Large intestine (tissue), 3 donors: ENCODE measurements at regions not wholly inside any gene's neighbourhood (a gene's known extent, or its start where the extent isn't known, plus 50 kb on each side); places are given as distances from the start of the nearest gene placed in this dataset.

Experiments used
- DNase-seq, 2 donors: peaks; one replicate each; pipeline versions ENCODE4 v3.0.0 to v3.0.0-alpha.2; 2013
- H3K27ac ChIP-seq: one replicate; pipeline ENCODE4 v1.5.1; 2013; ENCODE audit warnings: low read length
- H3K27me3 ChIP-seq: 2 replicates; pipeline ENCODE4 v1.6.1; 2013; ENCODE audit warnings: low read length; ENCODE audit not compliant: control insufficient read depth, insufficient read depth
- H3K36me3 ChIP-seq: 2 replicates; pipeline ENCODE4 v1.6.1; 2013; ENCODE audit warnings: low read length; ENCODE audit not compliant: control insufficient read depth, insufficient read depth
- H3K4me1 ChIP-seq: one replicate; pipeline ENCODE4 v1.6.1; 2013; ENCODE audit warnings: low read length; ENCODE audit not compliant: control insufficient read depth, insufficient read depth
- H3K4me3 ChIP-seq: one replicate; pipeline ENCODE4 v1.5.1; 2013; ENCODE audit warnings: low read length
- H3K9me3 ChIP-seq: one replicate; pipeline ENCODE4 v1.6.1; 2013; ENCODE audit warnings: mild to moderate bottlenecking, low read depth, low read length, moderate library complexity; ENCODE audit not compliant: control insufficient read depth
- WGBS: methylation state at CpG from one replicate; pipeline ENCODE4 v1.1.5; 2013; ENCODE audit warnings: low lambda C conversion rate; ENCODE audit not compliant: insufficient coverage; 5-methylcytosine and 5-hydroxymethylcytosine counted together

DNA sequence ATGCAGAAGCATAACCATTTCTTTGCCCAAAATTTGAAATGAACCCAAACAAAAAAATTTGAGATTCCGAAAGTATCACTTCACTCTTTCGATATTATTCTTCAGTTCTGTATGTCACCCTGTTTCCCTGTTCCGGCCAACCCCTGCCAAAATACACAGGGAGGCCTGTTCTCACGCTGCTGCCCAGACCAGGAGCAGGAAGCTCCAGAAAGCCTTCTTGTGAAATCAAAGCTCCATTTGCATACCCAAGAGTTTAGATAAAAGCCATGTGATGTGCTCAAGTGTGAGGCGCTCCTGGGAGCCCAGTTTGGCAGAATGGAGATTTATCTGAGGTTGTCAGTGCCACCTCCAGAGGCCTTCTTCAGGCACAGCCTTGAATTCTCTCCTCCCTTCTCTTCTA is 236.2 kb downstream of the FGFR2 start:
- no peaks in the 10 kb centered on the region for H3K27me3 ChIP-seq
- H3K36me3 ChIP-seq = no peaks in the 10 kb centered on the region
- no CpG with 5 or more reads among the region's 5 CpGs for WGBS
- peaks cover 4% of the 10 kb centered on the region for H3K9me3 ChIP-seq
- no peak for DNase-seq
- H3K27ac ChIP-seq = no peak overlapping the region
- no peaks in the 10 kb centered on the region for H3K4me1 ChIP-seq
- no peak overlapping the region for H3K4me3 ChIP-seq

DNA sequence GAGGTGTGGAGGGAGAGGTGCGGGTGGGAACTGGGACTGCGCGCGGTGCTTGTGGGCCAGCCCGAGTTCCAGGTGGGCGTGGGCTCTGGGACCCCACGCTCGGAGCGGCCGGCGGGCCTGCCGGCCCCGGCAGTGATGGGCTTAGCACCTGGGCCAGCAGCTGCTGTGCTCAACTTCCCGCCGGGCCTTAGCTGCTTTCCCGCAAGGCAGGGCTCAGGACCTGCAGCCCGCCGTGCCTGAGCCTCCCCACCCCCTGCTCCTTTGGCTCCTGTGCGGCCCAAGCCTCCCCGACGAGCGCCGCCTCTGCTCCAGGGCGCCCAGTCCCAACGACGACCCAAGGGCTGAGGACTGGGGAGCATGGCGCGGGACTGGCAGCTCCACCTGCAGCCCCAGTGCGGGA is 232.7 kb downstream of the FGFR2 start:
- Histone ChIP-seq H3K9me3 (peaks cover 4% of the 10 kb centered on the region), H3K27me3 (no peaks in the 10 kb centered on the region), H3K36me3 (no peaks in the 10 kb centered on the region), H3K4me3 (no peak overlapping the region), H3K27ac (no peak overlapping the region), H3K4me1 (no peaks in the 10 kb centered on the region)
- no CpG with 5 or more reads among the region's 29 CpGs for WGBS
- DNase-seq = no peak

DNA sequence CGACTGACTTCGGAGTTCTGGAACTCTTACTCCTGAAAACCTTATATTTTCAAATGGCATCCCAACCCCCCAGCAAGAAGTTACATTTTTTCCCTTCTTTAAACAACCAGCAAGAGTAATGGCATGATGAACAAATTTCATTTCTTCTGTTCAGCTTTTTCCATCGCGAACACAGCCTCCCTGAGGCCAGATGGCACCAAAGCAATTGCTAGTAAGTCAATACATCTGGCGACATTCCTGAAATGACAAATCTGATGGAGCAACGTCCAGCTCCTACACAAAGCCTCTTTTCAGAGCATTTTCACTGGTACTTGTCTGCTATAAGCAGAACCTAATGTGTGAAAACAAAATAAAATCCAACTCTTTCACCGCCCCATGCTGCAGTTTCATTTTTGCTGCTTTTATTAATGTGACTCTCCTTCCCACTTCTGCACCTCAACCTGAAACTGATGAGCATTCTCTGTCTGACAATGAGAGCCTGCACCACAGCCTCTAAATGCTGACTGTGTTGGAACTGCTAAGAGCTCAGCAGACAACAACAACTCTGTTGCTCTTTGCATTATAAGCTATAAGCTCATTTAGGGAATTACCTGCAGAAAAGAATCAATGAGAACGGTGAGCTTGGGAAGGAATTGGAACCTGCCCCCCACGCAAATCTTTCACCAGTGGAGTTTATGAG is 229.8 kb downstream of the FGFR2 start:
- H3K4me1 ChIP-seq = no peaks in the 10 kb centered on the region
- H3K9me3 ChIP-seq = peaks cover 4% of the 10 kb centered on the region
- H3K27me3 ChIP-seq = no peaks in the 10 kb centered on the region
- no peaks in the 10 kb centered on the region for H3K36me3 ChIP-seq
- peak in 1 of 2 donors; percentile 13 for DNase-seq
- WGBS = 80% methylated on average over 3 of the region's 9 CpGs
- H3K4me3 ChIP-seq = no peak overlapping the region
- no peak overlapping the region for H3K27ac ChIP-seq

DNA sequence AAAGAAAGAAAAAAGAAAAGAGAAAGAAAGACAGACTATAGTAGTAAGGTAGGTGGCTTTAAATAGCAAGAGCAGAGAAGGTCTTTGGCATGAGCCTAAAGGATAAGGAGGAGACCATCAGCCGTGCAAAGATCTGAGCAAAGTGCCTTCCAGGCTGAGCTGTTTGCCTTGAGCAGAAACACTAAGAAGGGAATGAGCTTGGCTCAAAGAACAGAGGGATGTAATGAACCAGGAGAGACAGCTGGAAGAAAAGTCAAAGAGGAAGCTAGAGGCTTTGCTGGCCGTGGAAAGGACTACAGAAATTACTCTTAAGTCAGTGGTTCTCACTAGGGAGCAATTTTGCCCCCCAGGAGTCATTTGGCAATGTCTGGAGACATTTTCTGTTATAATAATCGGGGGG is 228.6 kb downstream of the FGFR2 start:
- Histone ChIP-seq H3K27ac (no peak overlapping the region), H3K9me3 (peaks cover 4% of the 10 kb centered on the region), H3K4me3 (no peak overlapping the region), H3K4me1 (no peaks in the 10 kb centered on the region), H3K36me3 (no peaks in the 10 kb centered on the region), H3K27me3 (no peaks in the 10 kb centered on the region)
- WGBS = no CpG with 5 or more reads among the region's 3 CpGs
- no peak for DNase-seq

DNA sequence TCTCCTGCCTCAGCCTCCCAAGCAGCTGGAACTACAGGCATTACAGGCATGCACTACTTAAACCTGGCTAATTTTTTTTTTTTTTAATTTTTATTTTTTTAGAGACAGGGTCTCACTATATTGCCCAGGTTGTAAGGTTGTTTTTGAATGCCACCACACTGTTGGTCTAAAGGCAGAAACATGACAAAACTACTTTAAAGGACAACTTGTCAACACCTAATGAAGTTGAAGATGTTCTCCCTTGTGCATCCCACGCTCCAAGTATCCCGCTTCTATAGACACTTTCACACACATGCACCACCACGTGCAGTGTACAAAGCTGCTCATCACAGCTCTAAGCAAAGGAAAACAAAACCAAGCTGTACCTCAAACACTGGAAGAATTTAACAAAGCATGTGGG is 226.4 kb downstream of the FGFR2 start:
- H3K36me3 ChIP-seq = no peaks in the 10 kb centered on the region
- no peak overlapping the region for H3K4me3 ChIP-seq
- no peak for DNase-seq
- no peaks in the 10 kb centered on the region for H3K9me3 ChIP-seq
- peaks cover 3% of the 10 kb centered on the region for H3K4me1 ChIP-seq
- H3K27ac ChIP-seq = no peak overlapping the region
- H3K27me3 ChIP-seq = no peaks in the 10 kb centered on the region
- WGBS = no CpG with 5 or more reads among the region's 3 CpGs

DNA sequence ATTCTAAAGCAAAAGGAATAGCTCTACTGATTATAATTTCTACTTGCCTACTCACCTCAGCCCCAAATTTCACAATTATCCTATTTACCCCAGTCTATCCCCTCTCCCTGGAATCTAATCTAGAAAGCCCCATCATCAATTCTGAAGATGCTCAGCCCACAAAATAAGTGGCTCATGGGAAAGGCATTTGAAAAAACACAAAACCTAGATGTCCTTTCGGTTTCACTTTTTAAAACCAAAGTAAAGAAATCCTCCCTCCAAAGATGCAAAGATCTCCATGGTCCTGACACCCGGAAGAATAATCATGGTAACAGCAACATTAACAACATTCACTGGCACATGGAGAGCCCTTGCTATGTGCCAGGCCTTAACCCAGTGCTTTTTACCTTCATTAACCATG is 224.8 kb downstream of the FGFR2 start:
- no peaks in the 10 kb centered on the region for H3K36me3 ChIP-seq
- H3K27ac ChIP-seq = no peak overlapping the region
- H3K27me3 ChIP-seq = no peaks in the 10 kb centered on the region
- no peak for DNase-seq
- H3K9me3 ChIP-seq = no peaks in the 10 kb centered on the region
- no peak overlapping the region for H3K4me3 ChIP-seq
- no CpG with 5 or more reads among the region's 2 CpGs for WGBS
- H3K4me1 ChIP-seq = peaks cover 3% of the 10 kb centered on the region

DNA sequence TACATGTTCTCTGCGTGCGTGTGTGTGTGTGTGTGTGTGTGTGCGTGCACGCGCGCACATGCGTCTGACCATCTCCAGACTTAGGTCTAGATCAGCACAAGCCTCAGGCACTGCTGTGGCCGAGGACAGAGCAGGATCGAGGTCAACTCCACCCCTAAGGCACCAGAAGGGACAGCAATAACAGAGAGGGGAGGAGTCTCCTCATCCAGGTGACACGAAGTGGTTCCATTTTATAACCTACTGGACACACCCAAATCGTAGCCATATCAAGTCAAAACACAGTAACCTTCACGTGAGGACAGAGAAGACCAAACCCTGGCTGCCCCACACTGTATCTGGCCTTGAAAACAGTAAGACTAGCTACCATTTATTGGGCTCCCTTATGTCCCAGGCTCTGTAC is 224.1 kb downstream of the FGFR2 start:
- no peak for DNase-seq
- Histone ChIP-seq H3K27ac (no peak overlapping the region), H3K27me3 (no peaks in the 10 kb centered on the region), H3K4me3 (no peak overlapping the region), H3K9me3 (no peaks in the 10 kb centered on the region), H3K4me1 (peaks cover 3% of the 10 kb centered on the region), H3K36me3 (no peaks in the 10 kb centered on the region)
- WGBS = no CpG with 5 or more reads among the region's 12 CpGs

DNA sequence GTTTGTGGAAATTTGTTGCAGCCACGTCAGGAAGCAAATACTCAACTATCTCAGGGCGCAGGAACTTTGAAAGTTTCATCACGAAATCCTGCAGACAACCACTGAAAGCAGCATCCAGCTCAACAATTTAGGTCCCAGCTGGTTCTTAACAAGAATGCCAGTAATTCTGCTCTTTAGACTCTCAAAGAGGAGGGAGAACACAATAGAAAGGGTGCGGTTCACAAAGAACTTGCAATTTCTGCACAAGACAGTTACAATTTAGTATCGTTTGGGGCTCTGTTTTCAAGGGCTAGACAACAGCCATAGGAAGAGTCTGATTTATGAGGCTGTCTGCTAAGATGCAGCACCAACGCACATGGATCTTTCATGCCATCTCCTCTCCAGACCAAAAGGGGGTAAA is 223.1 kb downstream of the FGFR2 start:
- H3K4me1 ChIP-seq = peaks cover 3% of the 10 kb centered on the region
- H3K27ac ChIP-seq = no peak overlapping the region
- no peak for DNase-seq
- no peaks in the 10 kb centered on the region for H3K27me3 ChIP-seq
- no peak overlapping the region for H3K4me3 ChIP-seq
- H3K9me3 ChIP-seq = no peaks in the 10 kb centered on the region
- no peaks in the 10 kb centered on the region for H3K36me3 ChIP-seq
- WGBS = no CpG with 5 or more reads among the region's 6 CpGs

DNA sequence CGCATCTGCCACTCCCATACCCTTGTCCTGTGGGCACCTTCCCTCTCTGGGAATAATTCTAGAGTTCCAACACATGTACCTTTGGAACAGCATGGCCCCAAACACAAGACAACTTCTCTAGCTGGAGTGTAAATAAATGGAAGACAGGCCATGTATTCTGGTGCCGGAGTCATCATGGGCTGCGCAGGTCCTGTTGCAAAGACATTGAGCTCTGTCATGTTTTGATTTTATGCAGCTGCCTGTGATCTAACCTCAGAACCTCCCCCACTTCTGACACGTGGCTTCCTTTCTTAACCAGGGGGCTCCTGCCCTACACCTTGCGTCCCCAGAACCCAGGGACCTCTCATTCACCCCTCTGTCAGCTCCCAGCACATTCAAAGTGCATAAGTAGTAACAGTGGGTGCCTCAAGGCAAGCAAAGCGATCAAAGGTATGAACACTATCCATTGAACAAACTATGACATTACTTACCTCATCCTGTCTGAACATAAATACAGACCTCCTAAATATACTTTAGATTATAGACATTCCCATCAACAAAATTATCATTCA is 219.9 kb downstream of the FGFR2 start:
- no peak for DNase-seq
- Histone ChIP-seq H3K36me3 (no peaks in the 10 kb centered on the region), H3K27me3 (no peaks in the 10 kb centered on the region), H3K4me3 (no peak overlapping the region), H3K27ac (no peak overlapping the region), H3K4me1 (peaks cover 3% of the 10 kb centered on the region), H3K9me3 (peaks cover 7% of the 10 kb centered on the region)
- WGBS = no CpG with 5 or more reads among the region's 6 CpGs

DNA sequence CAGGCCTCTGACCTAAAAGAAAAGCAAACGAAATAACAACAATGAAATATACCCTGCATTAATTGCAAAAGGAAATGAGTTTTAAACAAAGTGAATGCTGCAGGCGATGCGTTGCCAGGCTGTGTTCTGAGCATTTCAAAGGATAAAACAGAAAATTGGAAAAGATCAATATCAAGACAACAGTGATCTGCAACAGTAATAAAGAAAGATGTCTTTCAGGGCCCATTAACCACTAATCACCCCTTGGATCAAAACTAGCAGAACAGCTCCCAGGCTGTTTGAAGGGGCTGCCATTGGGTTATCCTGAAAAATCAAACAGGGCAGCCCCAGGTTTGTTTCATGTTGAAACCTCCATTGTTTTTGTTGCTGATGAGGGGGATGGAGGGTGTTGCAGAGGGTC is 219.2 kb downstream of the FGFR2 start:
- Histone ChIP-seq H3K9me3 (peaks cover 7% of the 10 kb centered on the region), H3K4me1 (peaks cover 3% of the 10 kb centered on the region), H3K27me3 (no peaks in the 10 kb centered on the region), H3K27ac (no peak overlapping the region), H3K36me3 (no peaks in the 10 kb centered on the region), H3K4me3 (no peak overlapping the region)
- 29% methylated on average over 1 of the region's 3 CpGs for WGBS
- no peak for DNase-seq

DNA sequence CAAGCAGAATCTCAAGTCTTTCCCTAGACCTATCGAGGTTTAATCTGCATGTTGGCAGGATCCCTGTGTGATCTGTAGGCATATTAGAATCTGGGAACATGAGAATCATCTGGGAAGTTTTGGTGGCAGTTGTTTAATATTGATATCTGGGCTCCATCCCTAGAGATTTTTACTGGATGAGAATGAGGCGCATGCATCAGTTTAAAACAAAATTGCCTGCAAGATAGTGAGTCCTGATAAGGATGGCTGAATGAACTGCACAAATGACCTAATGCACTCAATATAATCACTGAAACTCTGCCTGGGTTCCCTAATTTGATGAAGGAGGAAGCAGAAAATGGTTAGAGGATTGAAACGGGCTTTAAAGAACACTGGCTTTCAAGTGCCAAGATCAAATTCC is 218.0 kb downstream of the FGFR2 start:
- Histone ChIP-seq H3K27me3 (no peaks in the 10 kb centered on the region), H3K27ac (no peak overlapping the region), H3K4me1 (peaks cover 3% of the 10 kb centered on the region), H3K36me3 (no peaks in the 10 kb centered on the region), H3K9me3 (peaks cover 7% of the 10 kb centered on the region), H3K4me3 (no peak overlapping the region)
- no peak for DNase-seq
- 72% methylated on average over 2 of the region's 3 CpGs for WGBS
